SH-SY5Y (cell line): ENCODE measurements at regions not wholly inside any gene's neighbourhood (a gene's known extent, or its start where the extent isn't known, plus 50 kb on each side); places are given as distances from the start of the nearest gene placed in this dataset.

ENCODE experiments used
- GATA2 ChIP-seq: IDR thresholded peaks from 2 replicates; pipeline ENCODE4 v1.6.1; 2011; ENCODE audit warnings: mild to moderate bottlenecking, low read depth, low read length
- GATA3 ChIP-seq: IDR thresholded peaks from 2 replicates; pipeline ENCODE4 v1.6.1; 2011; ENCODE audit warnings: low read depth, mild to moderate bottlenecking, low read length, moderate library complexity

DNA sequence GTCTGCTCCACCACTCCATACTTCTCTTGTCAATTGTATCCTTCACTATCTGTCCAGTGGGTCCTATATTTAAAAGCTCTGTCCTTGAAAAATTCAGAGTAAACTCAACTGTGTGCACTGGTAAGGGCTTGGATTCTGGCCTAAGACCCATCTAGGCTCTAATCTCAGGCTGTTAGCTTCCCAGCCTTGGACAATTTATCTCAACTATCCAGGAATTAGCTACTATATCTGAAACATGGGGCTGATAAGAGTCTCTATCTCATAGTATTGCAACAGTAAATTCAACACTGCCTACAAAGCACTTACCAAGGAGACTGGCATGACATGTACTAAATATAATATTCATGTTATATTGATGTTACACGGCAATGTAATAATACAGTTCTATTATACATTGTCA is 303.4 kb downstream of the XPNPEP1 start:
- TF ChIP-seq GATA3 (no peak), GATA2 (peak; percentile 63)

DNA sequence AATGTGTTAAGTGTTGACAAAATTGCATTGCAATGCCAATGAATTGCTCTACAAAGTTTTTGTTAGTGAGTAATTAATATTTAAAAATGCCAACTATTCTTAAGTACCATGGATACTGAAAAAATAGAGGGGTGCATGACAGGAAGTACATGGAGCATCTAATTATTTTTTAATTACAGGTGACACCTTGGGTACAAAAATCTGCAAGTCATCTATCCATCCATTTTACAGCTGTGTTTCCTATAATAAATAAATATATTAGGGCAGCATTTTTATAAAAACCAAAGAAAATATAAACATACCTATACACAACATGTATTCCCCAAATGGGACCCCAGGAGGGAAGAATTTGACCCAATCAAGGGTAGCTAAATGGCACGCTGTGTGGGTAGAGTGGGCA is 304.6 kb downstream of the XPNPEP1 start:
- TF ChIP-seq GATA3 (no peak), GATA2 (no peak)

GRCh38 chr10:109618301-109618700 is 305.0 kb downstream of the XPNPEP1 start:
- TF ChIP-seq GATA2 (no peak), GATA3 (no peak)

GRCh38 chr10:109616359-109616980 is 306.8 kb downstream of the XPNPEP1 start:
- no peak for TF ChIP-seq GATA2
- no peak for TF ChIP-seq GATA3

GRCh38 chr10:109593682-109594081 is 329.6 kb downstream of the XPNPEP1 start:
- TF ChIP-seq GATA2, result no peak
- no peak for TF ChIP-seq GATA3

DNA sequence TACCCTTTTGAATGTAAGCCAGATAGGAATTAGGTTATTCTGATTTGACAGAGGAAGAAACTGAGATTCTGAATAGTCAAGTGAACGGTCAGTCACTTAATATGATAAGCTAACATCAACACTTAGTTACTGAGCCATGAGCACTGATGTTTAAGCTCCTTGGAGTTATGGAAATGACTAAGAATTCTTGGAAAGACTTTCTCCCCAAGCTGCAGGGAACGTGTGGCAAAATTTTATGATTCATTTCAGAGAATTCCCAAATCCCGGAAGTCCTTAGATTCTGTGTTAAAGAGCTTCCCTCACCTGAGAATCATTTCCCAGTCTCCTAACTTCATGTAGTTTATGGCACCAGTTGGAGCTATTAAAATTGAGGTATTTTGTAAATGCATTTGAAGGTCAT is 330.9 kb downstream of the XPNPEP1 start:
- no peak for TF ChIP-seq GATA3
- no peak for TF ChIP-seq GATA2

DNA sequence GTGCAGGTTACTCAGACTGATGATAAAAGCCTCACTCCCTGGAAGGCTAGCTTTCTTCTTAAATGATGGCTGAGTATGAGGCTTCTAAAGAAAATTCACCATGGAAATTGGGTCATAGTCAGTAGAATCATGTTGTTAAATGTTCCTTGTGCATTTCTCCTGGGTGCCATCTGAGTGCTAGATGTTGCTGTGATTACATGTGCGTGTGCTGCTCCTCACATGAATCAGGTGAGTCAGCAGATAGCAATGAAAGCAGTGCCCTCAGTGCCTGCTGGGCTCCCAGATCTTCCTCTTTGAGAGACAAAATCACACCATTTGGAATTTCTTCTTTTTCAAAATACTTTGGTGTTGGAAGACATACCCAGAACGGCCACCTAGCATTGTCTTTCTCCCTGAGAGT is 331.7 kb downstream of the XPNPEP1 start:
- no peak for TF ChIP-seq GATA3
- TF ChIP-seq GATA2, result no peak

DNA sequence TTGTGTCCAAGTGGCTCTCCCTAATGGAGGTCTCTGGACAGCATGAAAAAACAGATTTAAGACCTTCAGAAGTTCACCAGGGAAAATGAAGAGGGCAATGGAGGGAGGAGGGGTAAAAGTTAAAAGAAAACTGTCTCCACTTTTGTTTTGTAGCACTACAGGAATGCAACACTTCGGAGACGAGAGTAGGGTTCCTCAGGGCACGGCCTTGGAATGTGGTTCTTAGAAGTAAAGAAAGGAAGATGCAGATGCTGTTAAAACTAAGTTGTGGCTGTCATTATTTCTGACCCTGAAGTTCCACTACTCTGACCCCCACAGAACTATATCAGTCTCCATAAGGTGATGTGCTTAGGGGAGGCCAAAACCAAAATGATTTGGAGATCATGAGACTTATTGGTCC is 335.1 kb downstream of the XPNPEP1 start:
- TF ChIP-seq GATA3, result no peak
- no peak for TF ChIP-seq GATA2

GRCh38 chr10:109587366-109587765 is 335.9 kb downstream of the XPNPEP1 start:
- TF ChIP-seq GATA3 (no peak), GATA2 (no peak)

GRCh38 chr10:109556399-109556798 is 366.9 kb downstream of the XPNPEP1 start:
- TF ChIP-seq GATA3 (no peak), GATA2 (no peak)

- TF ChIP-seq GATA2 (no peak), GATA3 (no peak)
These were observed 389.1 kb downstream of the XPNPEP1 start for GRCh38 chr10:109534193-109534592.

GRCh38 chr10:109529258-109529657 is 394.1 kb downstream of the XPNPEP1 start:
- TF ChIP-seq GATA3, result no peak
- TF ChIP-seq GATA2, result no peak

- no peak for TF ChIP-seq GATA2
- TF ChIP-seq GATA3, result no peak
These were observed 405.6 kb downstream of the XPNPEP1 start for GRCh38 chr10:109517748-109518147.

- TF ChIP-seq GATA2 (no peak), GATA3 (no peak)
These were observed 418.9 kb downstream of the XPNPEP1 start for GRCh38 chr10:109504401-109504800.

DNA sequence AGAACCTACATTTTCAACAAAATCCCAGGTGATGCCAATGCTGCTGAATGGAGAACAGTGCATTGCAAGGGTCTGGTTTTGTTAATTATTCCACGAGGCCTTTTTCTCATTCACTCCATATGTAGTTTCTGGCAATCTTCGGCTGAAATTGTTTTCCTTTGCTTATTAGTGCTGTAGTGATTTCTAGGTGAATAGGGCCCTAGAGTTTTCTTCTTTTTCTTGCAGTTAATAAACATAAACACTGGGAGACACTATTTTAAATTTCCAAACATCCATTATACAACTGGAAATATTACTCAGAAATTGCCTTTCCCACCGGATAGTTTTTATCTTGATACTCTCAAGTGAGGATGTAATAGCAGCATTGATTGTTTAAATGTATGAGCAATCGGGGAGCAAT is 435.6 kb downstream of the XPNPEP1 start:
- no peak for TF ChIP-seq GATA3
- TF ChIP-seq GATA2, result no peak

GRCh38 chr10:109480836-109481235 is 442.5 kb downstream of the XPNPEP1 start:
- TF ChIP-seq GATA3, result no peak
- TF ChIP-seq GATA2, result no peak
